NCI-H748 (cell line): ENCODE measurements at regions not wholly inside any gene's neighbourhood (a gene's known extent, or its start where the extent isn't known, plus 50 kb on each side); places are given as distances from the start of the nearest gene placed in this dataset.

Experiments used
- DNase-seq: peaks from one replicate; lab custom pipeline; 2025; ENCODE audit not compliant: unreplicated experiment; lab: John Stamatoyannopoulos, UW

- no peak for DNase-seq
Measured at GRCh38 chr11:19597206-19597605, 115.4 kb upstream of the NAV2 start.

GRCh38 chr11:19595840-19596751 lies 116.5 kb upstream of the NAV2 start:
- DNase-seq: no peak

DNA sequence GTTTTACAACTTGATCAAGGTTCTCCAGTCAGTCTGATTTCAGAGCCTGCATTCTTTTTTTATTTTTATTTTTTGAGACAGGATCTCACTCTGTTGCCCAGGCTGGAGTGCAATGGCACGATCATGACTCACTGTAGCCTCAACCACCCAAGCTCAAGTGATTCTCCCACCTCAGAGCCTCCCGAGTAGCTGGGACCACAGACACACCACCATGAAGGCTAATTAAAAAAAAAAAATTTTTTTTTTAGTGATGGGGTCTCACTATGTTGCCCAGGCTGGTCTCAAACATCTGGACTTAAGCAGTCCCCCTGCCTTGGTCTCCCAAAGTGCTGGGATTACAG lies 117.2 kb upstream of the NAV2 start:
- no peak for DNase-seq

GRCh38 chr11:19594326-19594725 lies 118.3 kb upstream of the NAV2 start:
- DNase-seq: no peak

GRCh38 chr11:19592842-19593241 lies 119.8 kb upstream of the NAV2 start:
- no peak for DNase-seq

DNA sequence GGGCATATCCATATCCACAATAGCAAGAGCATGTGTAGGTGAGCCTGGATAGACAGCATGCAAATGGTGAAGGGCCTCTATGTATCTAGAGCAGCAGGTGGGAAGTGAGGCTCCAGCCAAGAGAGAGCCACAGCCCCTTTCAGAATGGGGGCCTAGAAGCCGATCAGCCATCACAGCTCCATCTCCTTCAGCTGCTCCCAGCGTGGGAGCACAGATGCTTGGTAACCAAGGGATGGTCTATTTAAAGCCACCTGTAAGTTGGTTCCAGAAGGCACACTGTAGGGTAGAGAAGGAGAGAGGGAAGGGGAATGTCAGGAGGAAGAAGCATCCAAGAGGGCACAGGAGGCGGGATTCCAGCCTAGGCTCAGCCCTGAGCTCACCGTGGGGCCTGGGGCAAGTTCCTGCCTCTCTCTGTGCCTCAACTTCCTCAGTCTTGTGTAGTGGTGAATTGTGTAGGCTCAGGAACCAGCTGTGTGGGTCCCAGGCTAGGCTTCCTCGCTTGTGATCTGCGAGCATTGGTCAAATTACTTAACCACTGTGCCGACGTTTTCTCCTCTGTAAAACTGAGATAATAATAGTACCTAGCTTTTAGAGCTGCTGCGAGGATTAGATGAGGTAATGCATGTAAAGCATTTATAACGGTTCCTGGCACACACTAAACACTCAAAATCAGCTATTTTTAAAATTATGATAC lies 122.9 kb upstream of the NAV2 start:
- no peak for DNase-seq

GRCh38 chr11:19587979-19588378 lies 124.7 kb upstream of the NAV2 start:
- DNase-seq: no peak

DNA sequence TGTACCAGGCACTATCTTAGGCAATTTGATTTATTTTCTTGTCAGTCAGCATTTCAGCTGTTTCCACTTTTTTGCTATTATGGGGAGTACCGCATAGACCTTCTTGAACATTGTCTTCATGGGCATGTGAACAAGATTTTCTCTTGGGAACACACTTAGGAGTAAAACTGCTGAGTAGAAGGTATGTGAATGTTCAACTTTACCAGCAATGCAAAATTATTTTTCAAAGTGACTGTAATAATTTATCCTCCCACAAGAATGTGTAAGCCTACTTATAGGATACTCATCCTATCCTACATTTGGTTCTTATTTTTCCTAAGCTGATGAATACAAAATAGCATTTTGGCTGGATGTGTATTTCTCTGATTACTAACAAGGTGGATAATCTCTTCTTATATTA lies 132.0 kb upstream of the NAV2 start:
- DNase-seq: no peak

DNA sequence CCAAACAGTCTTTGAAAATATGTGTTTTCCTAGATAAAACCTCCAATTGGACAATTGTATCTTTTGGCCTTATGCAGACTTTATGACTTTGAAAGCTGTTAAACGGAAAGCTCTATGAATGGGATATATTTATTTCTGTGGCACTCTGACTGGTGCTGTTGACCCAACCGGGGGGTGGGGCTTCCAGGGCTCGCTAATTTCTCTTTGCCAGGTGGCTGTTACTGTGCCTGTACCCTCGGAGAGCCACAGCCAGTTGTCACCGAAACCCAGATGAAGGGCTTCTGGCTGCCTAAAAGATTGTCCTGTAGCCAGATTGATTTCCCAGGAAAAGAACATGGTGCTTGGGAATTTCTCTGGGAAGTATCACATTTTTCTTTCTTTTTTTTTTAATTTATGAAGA lies 132.7 kb upstream of the NAV2 start:
- no peak for DNase-seq

GRCh38 chr11:19578871-19579270 lies 133.8 kb upstream of the NAV2 start:
- no peak for DNase-seq

GRCh38 chr11:19577976-19578619 lies 134.5 kb upstream of the NAV2 start:
- no peak for DNase-seq

GRCh38 chr11:19577391-19577975 lies 135.2 kb upstream of the NAV2 start:
- no peak for DNase-seq

DNA sequence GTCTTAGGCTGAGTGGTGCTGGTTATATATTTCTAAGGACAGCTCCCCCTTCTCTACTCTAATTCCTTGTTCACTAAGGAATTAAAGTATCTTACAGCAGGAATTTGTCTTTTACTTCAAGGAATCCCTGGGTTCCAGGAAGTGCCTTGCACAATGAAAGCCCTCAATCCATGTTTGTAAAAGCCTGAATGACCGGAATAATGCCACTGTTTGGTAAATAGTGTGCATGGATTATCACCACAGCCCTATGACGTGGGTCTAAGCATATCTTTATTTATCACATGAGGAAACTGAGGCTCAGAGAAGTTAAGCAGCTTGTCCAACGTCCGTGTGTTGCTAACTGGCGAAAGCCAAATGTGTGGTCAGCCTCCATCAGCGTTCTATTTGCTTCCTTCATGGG lies 135.7 kb upstream of the NAV2 start:
- DNase-seq: no peak

DNA sequence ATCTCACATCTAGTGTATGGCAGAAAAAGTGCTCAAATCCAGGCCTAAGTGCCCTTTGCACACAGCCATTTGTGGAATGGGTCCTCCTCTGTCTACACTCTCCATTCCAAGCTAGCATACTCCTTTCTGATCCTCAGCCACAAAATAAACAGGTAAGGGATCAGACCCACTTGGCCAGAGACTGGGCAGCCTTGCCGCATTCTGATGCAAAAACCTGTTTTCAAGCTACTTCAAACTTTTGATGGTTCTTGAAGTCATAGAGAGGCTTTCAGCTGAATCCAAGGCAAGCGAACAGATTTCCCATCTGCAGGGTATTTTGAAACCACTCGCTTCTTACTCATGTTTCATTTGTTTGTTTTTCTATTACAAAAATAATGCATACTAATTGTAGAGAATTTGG lies 136.6 kb upstream of the NAV2 start:
- DNase-seq: no peak

DNA sequence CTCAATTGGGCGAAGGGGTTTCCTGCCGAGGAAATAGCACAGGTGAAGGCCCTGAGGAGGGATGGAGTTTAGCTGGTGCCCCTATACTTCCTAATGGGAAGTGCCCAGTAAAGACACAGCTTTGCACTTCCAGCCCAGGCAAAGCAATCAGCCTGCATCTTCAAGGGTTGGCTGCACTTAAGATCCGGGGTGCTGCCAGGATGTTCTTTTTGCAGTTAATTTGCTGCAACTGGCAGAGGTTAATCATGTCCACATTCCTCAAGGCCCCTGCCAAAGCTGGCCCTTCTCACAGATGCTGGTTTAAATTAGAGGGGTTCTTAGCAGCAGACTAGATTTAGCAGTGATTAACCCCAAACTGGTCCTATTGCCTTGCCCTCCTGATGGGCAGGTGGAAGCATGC lies 137.7 kb upstream of the NAV2 start:
- DNase-seq: no peak

DNA sequence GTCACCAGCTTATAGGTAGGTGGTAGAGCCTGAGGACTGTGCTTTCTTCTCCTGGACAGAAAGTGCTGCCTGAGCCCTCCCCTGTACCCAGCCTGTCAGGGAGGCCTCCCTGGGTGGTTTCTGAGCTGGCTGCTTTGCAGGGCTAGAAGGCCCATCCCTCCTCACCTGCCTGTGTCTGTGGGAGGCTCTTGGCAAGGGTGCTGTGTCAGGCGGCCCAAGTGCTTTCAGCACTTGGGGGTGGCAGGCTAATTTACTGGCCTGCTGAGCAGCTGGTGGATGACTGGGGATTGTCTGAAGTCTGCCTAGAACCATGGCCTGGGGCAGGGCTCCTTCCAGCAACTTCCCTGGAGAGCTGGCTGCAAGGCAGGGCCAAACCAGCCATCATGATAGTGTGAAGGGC lies 139.0 kb upstream of the NAV2 start:
- DNase-seq: no peak

DNA sequence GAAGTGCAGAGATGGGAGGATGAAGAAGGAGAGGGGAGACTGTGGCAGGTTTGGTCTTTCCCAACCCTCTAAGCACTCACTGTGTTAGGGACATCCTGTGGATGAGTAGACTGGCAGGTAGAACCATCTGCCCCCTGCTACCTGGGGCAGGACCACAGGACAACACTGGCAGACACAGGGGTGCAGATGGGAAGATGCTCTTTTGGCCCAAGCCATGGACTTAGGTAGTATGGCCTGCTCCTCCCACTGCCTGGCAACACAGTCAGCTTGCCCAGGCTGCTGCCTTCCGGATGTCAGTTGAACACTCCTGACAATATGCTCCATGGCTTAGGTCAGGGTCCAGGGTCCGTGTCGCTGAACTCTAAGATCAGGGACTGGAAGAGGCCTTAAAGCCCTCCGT lies 140.7 kb upstream of the NAV2 start:
- DNase-seq: no peak

- no peak for DNase-seq
Measured at GRCh38 chr11:19570889-19571288, 141.7 kb upstream of the NAV2 start.

- no peak for DNase-seq
Measured at GRCh38 chr11:19567996-19568395, 144.6 kb upstream of the NAV2 start.

DNA sequence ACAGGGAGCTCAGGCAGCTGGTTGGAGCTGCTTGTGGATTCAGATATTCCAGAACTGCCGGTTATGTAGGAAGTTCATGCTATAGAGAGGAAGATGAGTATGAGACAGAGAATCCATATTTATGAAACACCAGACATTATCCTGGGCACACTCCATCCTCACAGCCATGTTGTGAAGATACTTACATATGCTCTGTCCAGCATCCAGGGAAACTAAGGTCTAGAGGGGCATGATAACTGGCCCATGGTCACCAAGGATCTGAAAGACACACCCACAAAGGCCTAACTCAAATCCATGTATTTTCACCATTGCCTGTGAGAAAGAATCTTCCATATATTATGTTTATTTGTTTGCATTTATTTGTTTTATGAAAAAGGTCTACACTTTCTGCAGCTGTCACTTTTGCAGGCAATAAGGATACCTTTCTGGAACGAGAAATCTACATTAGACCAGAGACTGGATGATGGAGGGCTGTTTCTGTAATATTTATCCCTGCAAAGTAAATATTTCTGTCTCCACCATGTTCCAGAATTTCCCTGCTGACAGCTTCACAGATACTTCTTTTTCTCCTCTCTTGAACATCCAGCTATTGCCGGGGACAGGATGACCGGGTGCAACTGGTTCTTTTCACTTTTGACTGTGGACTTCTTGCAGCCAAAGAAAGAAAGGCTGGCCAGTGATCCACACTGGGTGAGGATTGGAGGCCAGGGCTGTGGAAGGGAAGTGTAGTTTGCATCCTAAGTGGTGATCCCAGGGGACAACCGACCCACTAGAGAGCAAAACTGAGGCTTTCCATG lies 145.9 kb upstream of the NAV2 start:
- DNase-seq: no peak

DNA sequence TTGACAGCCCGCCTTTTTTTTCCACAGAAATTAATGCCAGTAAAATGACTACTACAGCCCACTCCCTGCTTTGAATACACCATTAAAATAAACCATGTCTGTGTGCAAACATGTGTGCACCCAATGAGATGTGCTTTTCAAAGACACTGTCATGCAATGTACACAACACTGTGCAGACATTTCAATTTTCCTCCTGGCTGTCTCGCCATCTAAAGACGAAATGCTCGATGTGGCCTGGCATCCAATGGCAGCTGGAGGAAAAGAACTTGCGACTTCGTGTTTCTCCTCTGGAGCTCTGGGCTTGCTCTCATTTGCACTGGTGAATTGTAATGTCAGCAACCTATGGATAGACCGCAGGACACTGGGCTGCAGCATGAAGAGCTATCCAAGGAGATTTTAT lies 147.0 kb upstream of the NAV2 start:
- no peak for DNase-seq
